Mesodermal cell (in vitro differentiated cells): ENCODE measurements at regions not wholly inside any gene's neighbourhood (a gene's known extent, or its start where the extent isn't known, plus 50 kb on each side); places are given as distances from the start of the nearest gene placed in this dataset.
"Not testable (repeated sequence)": the region's sequence is repeated elsewhere in the genome, so short reads cannot be mapped to it uniquely, and the experiment has no call there.

Experiments
- H3K27ac ChIP-seq: 2 replicates; pipeline ENCODE4 v1.7.0; 2013; ENCODE audit warnings: mild to moderate bottlenecking, low read depth, low read length, moderate library complexity; ENCODE audit not compliant: severe bottlenecking
- H3K36me3 ChIP-seq: 2 replicates; pipeline ENCODE4 v1.7.1; 2013; ENCODE audit warnings: mild to moderate bottlenecking, low read length, moderate library complexity; ENCODE audit not compliant: control insufficient read depth, insufficient read depth
- H3K4me1 ChIP-seq: one replicate; pipeline ENCODE4 v1.7.1; 2013; ENCODE audit warnings: mild to moderate bottlenecking, low read length; ENCODE audit not compliant: insufficient read depth, control insufficient read depth, poor library complexity, severe bottlenecking
- H3K4me3 ChIP-seq: 2 replicates; pipeline ENCODE4 v1.7.0; 2013; ENCODE audit warnings: low read length, control low read depth, mild to moderate bottlenecking; ENCODE audit not compliant: insufficient read depth, poor library complexity, severe bottlenecking; ENCODE audit errors: extremely low read depth
- H3K9me3 ChIP-seq: 2 replicates; pipeline ENCODE4 v1.7.1; 2013; ENCODE audit warnings: mild to moderate bottlenecking, low read length, moderate library complexity; ENCODE audit not compliant: control insufficient read depth
- WGBS, 2 experiments: methylation state at CpG; one replicate each; pipeline ENCODE4 v1.1.5; 2013; ENCODE audit warnings: missing lambda C conversion rate in 2 of 2; ENCODE audit not compliant: insufficient coverage in 2 of 2; 5-methylcytosine and 5-hydroxymethylcytosine counted together

DNA sequence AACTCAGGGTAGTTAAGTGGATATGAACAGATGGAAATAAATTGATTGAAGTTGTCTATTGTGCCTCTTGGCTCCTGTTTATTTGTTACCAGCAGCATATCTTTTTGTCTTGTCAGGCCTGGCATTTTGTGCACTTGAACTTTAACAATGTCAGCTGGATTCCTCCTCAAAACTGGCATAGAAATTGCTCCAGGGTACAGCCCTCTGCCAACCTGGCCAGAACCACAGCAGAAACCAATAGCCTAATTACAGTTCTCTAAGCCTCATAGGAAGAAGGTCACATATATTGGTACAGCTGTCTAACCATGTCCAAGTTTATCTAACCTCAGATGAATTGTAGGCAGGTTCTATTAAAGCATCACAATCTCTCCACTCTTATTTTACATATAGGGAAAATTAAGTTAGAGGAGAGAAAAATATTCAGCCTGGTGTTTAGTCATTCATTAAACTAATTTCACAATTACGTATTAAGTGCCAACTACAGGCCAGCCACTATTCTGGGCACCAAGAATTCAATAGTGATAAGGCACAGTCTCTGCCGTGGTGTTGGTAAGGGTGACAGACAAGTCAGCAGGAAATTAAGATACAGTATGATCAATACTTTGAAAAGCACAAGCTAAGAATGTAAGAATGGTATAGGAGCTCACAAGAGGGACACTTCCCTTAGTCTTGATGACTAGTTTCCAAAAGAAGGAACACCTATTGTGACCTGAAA lies 452.9 kb upstream of the NECTIN3 start:
- WGBS, 2 experiments, result 80% methylated on average over 1 of the region's 2 CpGs; no CpG with 5 or more reads in 1 of the 2 experiments
- Histone ChIP-seq H3K4me1 (no peaks in the 10 kb centered on the region), H3K4me3 (no peak overlapping the region), H3K27ac (no peak overlapping the region), H3K36me3 (no peaks in the 10 kb centered on the region), H3K9me3 (peaks cover 4% of the 10 kb centered on the region)

GRCh38 chr3:110620118-110620517 lies 451.5 kb upstream of the NECTIN3 start:
- H3K4me3 ChIP-seq, result no peak overlapping the region
- 75 to 100% methylated on average over 2 to 4 of the region's 4 CpGs for WGBS, 2 experiments
- no peak overlapping the region for H3K27ac ChIP-seq
- H3K36me3 ChIP-seq, result no peaks in the 10 kb centered on the region
- H3K4me1 ChIP-seq, result peaks cover 4% of the 10 kb centered on the region
- peaks cover 4% of the 10 kb centered on the region for H3K9me3 ChIP-seq

DNA sequence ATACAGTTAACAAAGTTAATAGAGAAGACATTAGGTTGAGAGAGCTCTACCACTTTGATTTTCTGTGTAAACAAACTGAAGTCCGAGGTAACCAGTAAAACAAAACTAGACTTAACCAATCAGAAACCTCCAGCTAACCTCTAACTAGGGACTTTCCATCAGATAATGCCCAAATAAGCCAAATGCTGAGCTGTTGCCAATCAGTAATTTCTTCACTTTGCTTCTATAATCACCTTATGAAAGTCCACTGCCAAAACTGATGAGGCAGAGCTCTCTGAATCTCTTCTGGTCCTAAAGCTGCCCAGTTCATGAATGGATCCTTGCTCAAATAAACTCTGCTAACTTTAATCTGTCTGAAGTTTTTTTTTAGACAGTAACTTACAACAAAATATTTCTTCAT lies 448.0 kb upstream of the NECTIN3 start:
- no peak overlapping the region for H3K27ac ChIP-seq
- H3K36me3 ChIP-seq, result no peaks in the 10 kb centered on the region
- no peak overlapping the region for H3K4me3 ChIP-seq
- H3K4me1 ChIP-seq, result peaks cover 4% of the 10 kb centered on the region
- H3K9me3 ChIP-seq, result peaks cover 4% of the 10 kb centered on the region
- 67% methylated on average over 1 of the region's 1 CpG; no CpG with 5 or more reads in 1 of the 2 experiments for WGBS, 2 experiments

GRCh38 chr3:110624576-110624975 lies 447.0 kb upstream of the NECTIN3 start:
- H3K9me3 ChIP-seq, result peaks cover 4% of the 10 kb centered on the region
- no peak overlapping the region for H3K4me3 ChIP-seq
- no peaks in the 10 kb centered on the region for H3K36me3 ChIP-seq
- H3K4me1 ChIP-seq, result peaks cover 4% of the 10 kb centered on the region
- H3K27ac ChIP-seq, result no peak overlapping the region
- no CpG with 5 or more reads among the region's 3 CpGs for WGBS, 2 experiments

DNA sequence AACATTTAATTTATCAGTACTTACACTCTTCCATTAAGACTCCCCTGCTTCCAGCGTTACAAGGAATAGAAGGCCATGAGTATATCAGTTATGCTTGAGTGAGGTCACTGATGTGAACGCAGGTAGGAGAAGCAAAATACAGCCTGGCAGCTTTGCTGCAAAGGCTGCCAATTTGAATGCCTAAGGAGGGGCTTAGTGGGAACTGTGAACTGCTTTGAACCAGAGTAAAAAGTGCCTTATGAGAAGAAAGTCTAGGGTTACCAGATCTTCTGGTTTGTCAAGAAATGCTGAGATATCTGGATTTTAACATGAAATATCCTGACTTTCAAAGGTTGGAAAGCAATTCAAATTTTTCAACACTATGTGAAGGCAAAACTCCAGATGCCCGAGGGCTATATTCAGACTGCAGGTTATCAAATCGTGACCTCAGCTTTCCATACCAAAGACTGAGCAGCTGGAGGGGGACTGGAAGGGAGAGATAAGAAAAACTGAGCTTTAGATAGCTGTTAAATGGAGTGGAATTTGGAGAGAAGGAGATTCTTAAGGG lies 446.3 kb upstream of the NECTIN3 start:
- 29 to 36% methylated on average over 1 to 3 of the region's 4 CpGs for WGBS, 2 experiments
- no peak overlapping the region for H3K4me3 ChIP-seq
- H3K36me3 ChIP-seq, result no peaks in the 10 kb centered on the region
- peaks cover 4% of the 10 kb centered on the region for H3K4me1 ChIP-seq
- H3K27ac ChIP-seq, result peak overlapping the region; percentile 52
- peaks cover 4% of the 10 kb centered on the region for H3K9me3 ChIP-seq

GRCh38 chr3:110626652-110627111 lies 444.9 kb upstream of the NECTIN3 start:
- not testable (repeated sequence) for H3K4me3 ChIP-seq, H3K36me3 ChIP-seq, H3K9me3 ChIP-seq, H3K27ac ChIP-seq, H3K4me1 ChIP-seq
- 87% methylated on average over 5 of the region's 5 CpGs; no CpG with 5 or more reads in 1 of the 2 experiments for WGBS, 2 experiments

DNA sequence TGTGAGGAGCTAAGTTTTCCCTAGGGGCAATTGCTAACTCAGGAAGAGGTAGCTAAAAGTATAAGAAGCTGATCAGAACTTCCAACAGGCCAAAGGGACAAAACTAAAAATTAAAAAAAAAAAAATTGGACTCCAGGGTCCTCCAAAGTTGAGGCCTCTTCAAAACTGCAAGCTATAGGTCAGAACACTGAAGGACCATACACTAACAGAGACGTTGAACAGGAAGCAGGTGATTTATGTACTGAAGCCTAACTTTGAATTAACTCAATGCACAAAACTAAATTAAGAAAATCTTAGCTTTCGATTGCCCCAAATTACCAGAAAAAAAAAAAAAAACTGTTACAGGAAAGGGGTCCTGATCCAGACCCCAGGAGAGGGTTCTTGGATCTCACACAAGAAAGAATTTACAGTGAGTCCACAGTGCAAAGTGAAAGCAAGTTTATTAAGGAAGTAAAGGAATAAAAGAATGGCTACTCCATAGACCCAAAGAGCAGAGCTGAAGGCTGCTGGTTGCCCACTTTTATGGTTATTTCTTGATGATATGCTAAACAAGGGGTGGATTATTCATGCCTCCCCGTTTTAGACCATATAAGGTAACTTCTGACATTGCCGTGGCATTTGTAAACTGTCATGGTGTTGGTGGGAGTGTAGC lies 442.8 kb upstream of the NECTIN3 start:
- Histone ChIP-seq H3K36me3 (no peaks in the 10 kb centered on the region), H3K4me3 (no peak overlapping the region), H3K9me3 (no peaks in the 10 kb centered on the region), H3K27ac (no peak overlapping the region), H3K4me1 (peaks cover 4% of the 10 kb centered on the region)
- WGBS, 2 experiments, result 90 to 93% methylated on average over 2 to 3 of the region's 4 CpGs

- H3K4me1 ChIP-seq, result no peaks in the 10 kb centered on the region
- H3K4me3 ChIP-seq, result no peak overlapping the region
- no peak overlapping the region for H3K27ac ChIP-seq
- WGBS, 2 experiments, result 83% methylated on average over 1 of the region's 1 CpG; no CpG with 5 or more reads in 1 of the 2 experiments
- no peaks in the 10 kb centered on the region for H3K36me3 ChIP-seq
- H3K9me3 ChIP-seq, result no peaks in the 10 kb centered on the region
Observed at GRCh38 chr3:110629917-110630316, 441.7 kb upstream of the NECTIN3 start.

DNA sequence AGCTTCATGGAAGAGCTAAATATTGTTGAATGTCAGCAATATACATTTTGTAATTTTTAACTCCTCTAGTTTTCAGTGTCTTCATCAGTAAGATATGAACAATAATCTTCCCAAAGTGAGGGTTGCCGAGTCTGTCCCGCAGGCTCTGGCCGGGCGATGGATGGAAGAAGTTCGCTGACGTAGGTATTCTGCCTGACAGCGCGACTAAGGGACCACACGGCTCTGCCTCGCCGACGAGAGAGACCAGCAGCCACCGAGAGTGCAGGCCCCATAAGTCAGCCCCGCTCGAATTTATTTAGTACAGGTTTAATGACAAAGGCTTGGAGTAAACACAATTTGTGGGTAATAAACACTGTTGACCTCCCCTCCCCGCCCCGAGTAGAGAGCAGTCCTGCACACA lies 427.4 kb upstream of the NECTIN3 start:
- WGBS, 2 experiments, result 93 to 97% methylated on average over 15 of the region's 17 CpGs
- Histone ChIP-seq H3K27ac (no peak overlapping the region), H3K36me3 (no peaks in the 10 kb centered on the region), H3K4me1 (no peaks in the 10 kb centered on the region), H3K4me3 (no peak overlapping the region), H3K9me3 (no peaks in the 10 kb centered on the region)

DNA sequence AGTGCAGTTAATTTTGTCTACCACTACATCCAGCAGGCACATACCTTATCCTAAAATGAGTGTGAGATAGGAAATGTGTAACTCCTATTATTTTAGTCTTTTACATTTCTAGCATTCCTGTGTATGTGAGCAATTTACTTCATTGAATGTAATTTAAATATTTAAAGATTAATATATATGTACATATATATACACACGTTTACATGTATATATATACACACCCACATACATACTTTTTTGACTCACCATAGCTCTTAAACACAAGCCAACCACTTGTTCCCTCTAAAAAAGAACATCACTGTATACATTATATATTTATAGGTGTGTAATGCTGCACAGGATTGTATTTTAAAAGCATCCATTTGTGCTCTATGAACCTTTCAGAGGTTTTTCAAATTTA lies 425.6 kb upstream of the NECTIN3 start:
- Histone ChIP-seq H3K9me3 (no peaks in the 10 kb centered on the region), H3K27ac (no peak overlapping the region), H3K4me1 (no peaks in the 10 kb centered on the region), H3K4me3 (no peak overlapping the region), H3K36me3 (no peaks in the 10 kb centered on the region)
- no CpG with 5 or more reads among the region's 1 CpG for WGBS, 2 experiments

DNA sequence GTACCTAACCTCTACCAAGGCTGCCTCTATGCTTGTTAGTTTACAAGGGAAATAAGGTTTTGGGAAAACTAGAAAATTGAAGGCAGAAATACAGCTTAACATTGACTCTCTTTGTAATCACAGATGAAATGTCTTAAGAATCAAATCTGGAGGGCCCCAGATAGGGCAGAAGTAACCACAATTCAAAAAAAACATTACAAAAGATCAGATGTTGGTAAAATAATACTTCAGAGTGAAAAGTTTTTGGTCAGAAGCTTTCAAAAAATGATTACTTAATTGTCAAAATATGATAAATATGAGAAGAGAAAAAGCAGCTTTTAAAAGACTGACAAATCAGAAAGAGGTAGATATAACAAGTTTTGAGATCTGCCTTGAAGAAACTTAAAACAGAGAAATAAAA lies 425.1 kb upstream of the NECTIN3 start:
- Histone ChIP-seq H3K36me3 (no peaks in the 10 kb centered on the region), H3K9me3 (no peaks in the 10 kb centered on the region), H3K4me1 (no peaks in the 10 kb centered on the region), H3K27ac (no peak overlapping the region), H3K4me3 (no peak overlapping the region)
